ENCODE measurements at regions not wholly inside any gene's neighbourhood (a gene's known extent, or its start where the extent isn't known, plus 50 kb on each side); places are given as distances from the start of the nearest gene placed in this dataset.

DNA sequence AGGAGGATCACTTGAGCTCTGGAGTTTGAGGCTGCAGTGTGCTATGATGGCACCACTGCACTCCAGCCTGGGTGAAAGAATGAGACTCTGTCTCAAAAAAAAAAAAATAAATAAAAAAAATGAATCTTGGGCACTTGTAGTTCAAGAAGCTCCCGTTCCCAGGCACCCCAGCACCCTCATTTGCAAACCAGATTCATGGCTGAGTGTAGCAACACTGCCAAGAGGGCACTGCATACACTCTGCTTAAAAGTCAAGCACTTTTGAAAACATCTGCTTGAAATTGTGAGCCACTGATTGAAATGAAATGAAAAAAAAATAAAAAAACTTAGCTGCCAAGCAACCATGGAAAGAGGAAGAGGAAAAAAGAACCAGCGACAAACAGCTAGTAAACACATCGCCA is 124.7 kb upstream of the SASH1 start:
- TF ChIP-seq SP1 (IDR thresholded peaks at IDR 0.05; ENCODE audit: low read depth) (no peak), EZH2phosphoT487 (IDR thresholded peaks at IDR 0.05; ENCODE audit: borderline replicate concordance) (no peak), SRF (IDR thresholded peaks at IDR 0.05; ENCODE audit: low read depth) (no peak), FOSL1 (IDR thresholded peaks at IDR 0.05; ENCODE audit: low read depth) (no peak), YY1 (IDR thresholded peaks at IDR 0.05; ENCODE audit: extremely low read depth, insufficient replicate concordance, low read depth, low read length) (no peak), EGR1 (IDR thresholded peaks at IDR 0.05; ENCODE audit: low read depth) (no peak), TCF7L2 (IDR thresholded peaks at IDR 0.05; ENCODE audit: borderline replicate concordance, extremely low read depth, insufficient read depth, insufficient read length) (no peak)
- TF ChIP-seq, protein P1, sequence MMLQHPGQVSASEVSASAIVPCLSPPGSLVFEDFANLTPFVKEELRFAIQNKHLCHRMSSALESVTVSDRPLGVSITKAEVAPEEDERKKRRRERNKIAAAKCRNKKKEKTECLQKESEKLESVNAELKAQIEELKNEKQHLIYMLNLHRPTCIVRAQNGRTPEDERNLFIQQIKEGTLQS (IDR thresholded peaks at IDR 0.05) = no peak
- TF ChIP-seq, protein P2, sequence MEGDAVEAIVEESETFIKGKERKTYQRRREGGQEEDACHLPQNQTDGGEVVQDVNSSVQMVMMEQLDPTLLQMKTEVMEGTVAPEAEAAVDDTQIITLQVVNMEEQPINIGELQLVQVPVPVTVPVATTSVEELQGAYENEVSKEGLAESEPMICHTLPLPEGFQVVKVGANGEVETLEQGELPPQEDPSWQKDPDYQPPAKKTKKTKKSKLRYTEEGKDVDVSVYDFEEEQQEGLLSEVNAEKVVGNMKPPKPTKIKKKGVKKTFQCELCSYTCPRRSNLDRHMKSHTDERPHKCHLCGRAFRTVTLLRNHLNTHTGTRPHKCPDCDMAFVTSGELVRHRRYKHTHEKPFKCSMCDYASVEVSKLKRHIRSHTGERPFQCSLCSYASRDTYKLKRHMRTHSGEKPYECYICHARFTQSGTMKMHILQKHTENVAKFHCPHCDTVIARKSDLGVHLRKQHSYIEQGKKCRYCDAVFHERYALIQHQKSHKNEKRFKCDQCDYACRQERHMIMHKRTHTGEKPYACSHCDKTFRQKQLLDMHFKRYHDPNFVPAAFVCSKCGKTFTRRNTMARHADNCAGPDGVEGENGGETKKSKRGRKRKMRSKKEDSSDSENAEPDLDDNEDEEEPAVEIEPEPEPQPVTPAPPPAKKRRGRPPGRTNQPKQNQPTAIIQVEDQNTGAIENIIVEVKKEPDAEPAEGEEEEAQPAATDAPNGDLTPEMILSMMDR (IDR thresholded peaks at IDR 0.05 in 2 of 3, conservative IDR thresholded peaks at IDR 0.05 in 1 of 3; ENCODE audit: borderline replicate concordance in 1 of 3, insufficient read depth in 1 of 3, low read depth in 2 of 3, low read length in 2 of 3) = no peak
- TF ChIP-seq, protein P3, sequence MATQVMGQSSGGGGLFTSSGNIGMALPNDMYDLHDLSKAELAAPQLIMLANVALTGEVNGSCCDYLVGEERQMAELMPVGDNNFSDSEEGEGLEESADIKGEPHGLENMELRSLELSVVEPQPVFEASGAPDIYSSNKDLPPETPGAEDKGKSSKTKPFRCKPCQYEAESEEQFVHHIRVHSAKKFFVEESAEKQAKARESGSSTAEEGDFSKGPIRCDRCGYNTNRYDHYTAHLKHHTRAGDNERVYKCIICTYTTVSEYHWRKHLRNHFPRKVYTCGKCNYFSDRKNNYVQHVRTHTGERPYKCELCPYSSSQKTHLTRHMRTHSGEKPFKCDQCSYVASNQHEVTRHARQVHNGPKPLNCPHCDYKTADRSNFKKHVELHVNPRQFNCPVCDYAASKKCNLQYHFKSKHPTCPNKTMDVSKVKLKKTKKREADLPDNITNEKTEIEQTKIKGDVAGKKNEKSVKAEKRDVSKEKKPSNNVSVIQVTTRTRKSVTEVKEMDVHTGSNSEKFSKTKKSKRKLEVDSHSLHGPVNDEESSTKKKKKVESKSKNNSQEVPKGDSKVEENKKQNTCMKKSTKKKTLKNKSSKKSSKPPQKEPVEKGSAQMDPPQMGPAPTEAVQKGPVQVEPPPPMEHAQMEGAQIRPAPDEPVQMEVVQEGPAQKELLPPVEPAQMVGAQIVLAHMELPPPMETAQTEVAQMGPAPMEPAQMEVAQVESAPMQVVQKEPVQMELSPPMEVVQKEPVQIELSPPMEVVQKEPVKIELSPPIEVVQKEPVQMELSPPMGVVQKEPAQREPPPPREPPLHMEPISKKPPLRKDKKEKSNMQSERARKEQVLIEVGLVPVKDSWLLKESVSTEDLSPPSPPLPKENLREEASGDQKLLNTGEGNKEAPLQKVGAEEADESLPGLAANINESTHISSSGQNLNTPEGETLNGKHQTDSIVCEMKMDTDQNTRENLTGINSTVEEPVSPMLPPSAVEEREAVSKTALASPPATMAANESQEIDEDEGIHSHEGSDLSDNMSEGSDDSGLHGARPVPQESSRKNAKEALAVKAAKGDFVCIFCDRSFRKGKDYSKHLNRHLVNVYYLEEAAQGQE (IDR thresholded peaks at IDR 0.05; ENCODE audit: low read depth) = no peak
- TF ChIP-seq, protein P4, sequence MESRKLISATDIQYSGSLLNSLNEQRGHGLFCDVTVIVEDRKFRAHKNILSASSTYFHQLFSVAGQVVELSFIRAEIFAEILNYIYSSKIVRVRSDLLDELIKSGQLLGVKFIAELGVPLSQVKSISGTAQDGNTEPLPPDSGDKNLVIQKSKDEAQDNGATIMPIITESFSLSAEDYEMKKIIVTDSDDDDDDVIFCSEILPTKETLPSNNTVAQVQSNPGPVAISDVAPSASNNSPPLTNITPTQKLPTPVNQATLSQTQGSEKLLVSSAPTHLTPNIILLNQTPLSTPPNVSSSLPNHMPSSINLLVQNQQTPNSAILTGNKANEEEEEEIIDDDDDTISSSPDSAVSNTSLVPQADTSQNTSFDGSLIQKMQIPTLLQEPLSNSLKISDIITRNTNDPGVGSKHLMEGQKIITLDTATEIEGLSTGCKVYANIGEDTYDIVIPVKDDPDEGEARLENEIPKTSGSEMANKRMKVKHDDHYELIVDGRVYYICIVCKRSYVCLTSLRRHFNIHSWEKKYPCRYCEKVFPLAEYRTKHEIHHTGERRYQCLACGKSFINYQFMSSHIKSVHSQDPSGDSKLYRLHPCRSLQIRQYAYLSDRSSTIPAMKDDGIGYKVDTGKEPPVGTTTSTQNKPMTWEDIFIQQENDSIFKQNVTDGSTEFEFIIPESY (IDR thresholded peaks at IDR 0.05; ENCODE audit: extremely low read depth, insufficient replicate concordance, low read length) = no peak

More for the DNA sequence above, 124.7 kb upstream of the SASH1 start:
- ATAC-seq (no peak), DNase-seq (ENCODE audit: low read depth, low spot score) (no peak)
- Histone ChIP-seq H3K9me3 (ENCODE audit: control insufficient read depth in 1 of 2, insufficient read depth in 1 of 2, low read depth in 1 of 2, low read length in 2 of 2) (no peaks in the 10 kb centered on the region), H3K27ac (ENCODE audit: low read depth, low read length) (no peak overlapping the region), H3K9ac (ENCODE audit: low read length) (no peak overlapping the region), H2AFZ (ENCODE audit: low read depth, low read length, poor library complexity, severe bottlenecking) (no peak overlapping the region), H3K9me2 (ENCODE audit: insufficient read depth) (no peaks in the 10 kb centered on the region), H3K4me2 (ENCODE audit: low read length) (no peak overlapping the region), H3K36me3 (ENCODE audit: control insufficient read depth in 1 of 2, insufficient read depth in 2 of 2, low read length in 2 of 2) (no peaks in the 10 kb centered on the region), H3K4me3 (replicated peaks in 1 of 2; ENCODE audit: low read depth in 1 of 2, low read length in 2 of 2) (no peak overlapping the region), H3K27me3 (ENCODE audit: insufficient read depth, low read length) (0 out of 2 replicates have a peak, but pooled peaks cover 7% of the 10 kb centered on the region), H4K20me1 (ENCODE audit: insufficient read depth) (no peaks in the 10 kb centered on the region), H3K4me1 (ENCODE audit: control insufficient read depth in 1 of 2, insufficient read depth in 2 of 2, low read length in 2 of 2) (no peaks in the 10 kb centered on the region; a peak in 1 of 4 replicates), H3K79me2 (ENCODE audit: insufficient read depth, low read length) (no peaks in the 10 kb centered on the region)
- RAD21 ChIA-PET (ENCODE audit: low non-redundant PET in 1 of 2, low total read pairs in 2 of 2, uncharacterized antibody in 2 of 2, unreplicated experiment in 2 of 2) = no interaction called here
- CTCF ChIA-PET = no interaction called here
- POLR2A ChIA-PET = no interaction called here
- intact Hi-C loops (cut with micrococcal nuclease) = no loop called here
- no TSS peak for BruUV-seq (replicated peaks)
